ENCODE measurements at regions not wholly inside any gene's neighbourhood (a gene's known extent, or its start where the extent isn't known, plus 50 kb on each side); places are given as distances from the start of the nearest gene placed in this dataset.

GRCh38 chr6:44036699-44037101, 90.6 kb downstream of the MRPL14 start:
- Mint-ChIP-seq H3K4me3 (no peak overlapping the region), H3K36me3 (ENCODE audit: low read depth) (no peaks in the 10 kb centered on the region), H3K27ac (no peak overlapping the region), H3K4me1 (ENCODE audit: low read depth) (peaks cover 3% of the 10 kb centered on the region), H3K27me3 (ENCODE audit: low read depth) (peaks cover 5% of the 10 kb centered on the region), H3K9me3 (no peaks in the 10 kb centered on the region)
- no peak for DNase-seq (ENCODE audit: low spot score)

- H3K27me3 Mint-ChIP-seq (ENCODE audit: low read depth) = peaks cover 7% of the 10 kb centered on the region
- no peak overlapping the region for H3K4me3 Mint-ChIP-seq
- DNase-seq (ENCODE audit: low spot score) = no peak
- H3K4me1 Mint-ChIP-seq (ENCODE audit: low read depth) = peaks cover 2% of the 10 kb centered on the region
- H3K9me3 Mint-ChIP-seq = no peaks in the 10 kb centered on the region
- no peak overlapping the region for H3K27ac Mint-ChIP-seq
- H3K36me3 Mint-ChIP-seq (ENCODE audit: low read depth) = no peaks in the 10 kb centered on the region
These were observed 91.1 kb downstream of the MRPL14 start for GRCh38 chr6:44036196-44036595.

GRCh38 chr6:44035621-44036020, 91.6 kb downstream of the MRPL14 start:
- Mint-ChIP-seq H3K4me3 (no peak overlapping the region), H3K27ac (no peak overlapping the region), H3K27me3 (ENCODE audit: low read depth) (peaks cover 9% of the 10 kb centered on the region), H3K36me3 (ENCODE audit: low read depth) (no peaks in the 10 kb centered on the region), H3K4me1 (ENCODE audit: low read depth) (peaks cover 2% of the 10 kb centered on the region), H3K9me3 (no peaks in the 10 kb centered on the region)
- no peak for DNase-seq (ENCODE audit: low spot score)

- Mint-ChIP-seq H3K4me3 (no peak overlapping the region), H3K9me3 (no peaks in the 10 kb centered on the region), H3K4me1 (ENCODE audit: low read depth) (peaks cover 2% of the 10 kb centered on the region), H3K27me3 (ENCODE audit: low read depth) (peaks cover 12% of the 10 kb centered on the region), H3K27ac (no peak overlapping the region), H3K36me3 (ENCODE audit: low read depth) (no peaks in the 10 kb centered on the region)
- DNase-seq (ENCODE audit: low spot score) = no peak
These were observed 92.3 kb downstream of the MRPL14 start for GRCh38 chr6:44034931-44035345.

GRCh38 chr6:44034391-44034861, 92.8 kb downstream of the MRPL14 start:
- DNase-seq (ENCODE audit: low spot score) = no peak
- H3K4me3 Mint-ChIP-seq = no peak overlapping the region
- H3K4me1 Mint-ChIP-seq (ENCODE audit: low read depth) = peaks cover 2% of the 10 kb centered on the region
- H3K27me3 Mint-ChIP-seq (ENCODE audit: low read depth) = peaks cover 12% of the 10 kb centered on the region
- no peaks in the 10 kb centered on the region for H3K36me3 Mint-ChIP-seq (ENCODE audit: low read depth)
- no peak overlapping the region for H3K27ac Mint-ChIP-seq
- H3K9me3 Mint-ChIP-seq = no peaks in the 10 kb centered on the region

- no peak for DNase-seq (ENCODE audit: low spot score)
- H3K4me3 Mint-ChIP-seq = no peak overlapping the region
- peaks cover 2% of the 10 kb centered on the region for H3K4me1 Mint-ChIP-seq (ENCODE audit: low read depth)
- H3K27me3 Mint-ChIP-seq (ENCODE audit: low read depth) = peaks cover 25% of the 10 kb centered on the region
- no peak overlapping the region for H3K27ac Mint-ChIP-seq
- H3K9me3 Mint-ChIP-seq = no peaks in the 10 kb centered on the region
- no peaks in the 10 kb centered on the region for H3K36me3 Mint-ChIP-seq (ENCODE audit: low read depth)
These were observed 96.3 kb downstream of the MRPL14 start for GRCh38 chr6:44030812-44031454.

- Mint-ChIP-seq H3K27me3 (ENCODE audit: low read depth) (peaks cover 22% of the 10 kb centered on the region), H3K9me3 (no peaks in the 10 kb centered on the region), H3K27ac (no peak overlapping the region), H3K36me3 (ENCODE audit: low read depth) (no peaks in the 10 kb centered on the region), H3K4me3 (no peak overlapping the region), H3K4me1 (ENCODE audit: low read depth) (no peaks in the 10 kb centered on the region)
- no peak for DNase-seq (ENCODE audit: low spot score)
These were observed 97.6 kb downstream of the MRPL14 start for GRCh38 chr6:44029444-44030185.

GRCh38 chr6:44028789-44029310, 98.4 kb downstream of the MRPL14 start:
- Mint-ChIP-seq H3K36me3 (ENCODE audit: low read depth) (no peaks in the 10 kb centered on the region), H3K9me3 (no peaks in the 10 kb centered on the region), H3K27ac (no peak overlapping the region), H3K4me1 (ENCODE audit: low read depth) (no peaks in the 10 kb centered on the region), H3K4me3 (no peak overlapping the region), H3K27me3 (ENCODE audit: low read depth) (peaks cover 22% of the 10 kb centered on the region)
- no peak for DNase-seq (ENCODE audit: low spot score)

- Mint-ChIP-seq H3K36me3 (ENCODE audit: low read depth) (no peaks in the 10 kb centered on the region), H3K27me3 (ENCODE audit: low read depth) (peaks cover 18% of the 10 kb centered on the region), H3K9me3 (no peaks in the 10 kb centered on the region), H3K4me3 (no peak overlapping the region), H3K4me1 (ENCODE audit: low read depth) (no peaks in the 10 kb centered on the region), H3K27ac (no peak overlapping the region)
- no peak for DNase-seq (ENCODE audit: low spot score)
These were observed 102.0 kb downstream of the MRPL14 start for GRCh38 chr6:44025226-44025625.

GRCh38 chr6:44024574-44025219, 102.6 kb downstream of the MRPL14 start:
- DNase-seq (ENCODE audit: low spot score) = no peak

GRCh38 chr6:44023586-44024454, 103.4 kb downstream of the MRPL14 start:
- no peaks in the 10 kb centered on the region for H3K4me1 Mint-ChIP-seq (ENCODE audit: low read depth)
- H3K27me3 Mint-ChIP-seq (ENCODE audit: low read depth) = peaks cover 12% of the 10 kb centered on the region
- no peak overlapping the region for H3K4me3 Mint-ChIP-seq
- no peaks in the 10 kb centered on the region for H3K36me3 Mint-ChIP-seq (ENCODE audit: low read depth)
- H3K9me3 Mint-ChIP-seq = no peaks in the 10 kb centered on the region
- no peak for DNase-seq (ENCODE audit: low spot score)
- H3K27ac Mint-ChIP-seq = no peak overlapping the region

More at GRCh38 chr6:44024574-44025219, 102.6 kb downstream of the MRPL14 start:
- Mint-ChIP-seq H3K9me3 (no peaks in the 10 kb centered on the region), H3K4me1 (ENCODE audit: low read depth) (no peaks in the 10 kb centered on the region), H3K27ac (no peak overlapping the region), H3K36me3 (ENCODE audit: low read depth) (no peaks in the 10 kb centered on the region), H3K4me3 (no peak overlapping the region), H3K27me3 (ENCODE audit: low read depth) (peaks cover 16% of the 10 kb centered on the region)

GRCh38 chr6:44022671-44023352, 104.4 kb downstream of the MRPL14 start:
- Mint-ChIP-seq H3K27me3 (ENCODE audit: low read depth) (peaks cover 8% of the 10 kb centered on the region), H3K9me3 (no peaks in the 10 kb centered on the region), H3K4me3 (no peak overlapping the region), H3K4me1 (ENCODE audit: low read depth) (no peaks in the 10 kb centered on the region), H3K36me3 (ENCODE audit: low read depth) (no peaks in the 10 kb centered on the region), H3K27ac (no peak overlapping the region)
- DNase-seq (ENCODE audit: low spot score) = no peak

- H3K36me3 Mint-ChIP-seq (ENCODE audit: low read depth) = no peaks in the 10 kb centered on the region
- DNase-seq (ENCODE audit: low spot score) = no peak
- H3K9me3 Mint-ChIP-seq = no peaks in the 10 kb centered on the region
- no peak overlapping the region for H3K27ac Mint-ChIP-seq
- H3K4me3 Mint-ChIP-seq = no peak overlapping the region
- peaks cover 3% of the 10 kb centered on the region for H3K27me3 Mint-ChIP-seq (ENCODE audit: low read depth)
- H3K4me1 Mint-ChIP-seq (ENCODE audit: low read depth) = no peaks in the 10 kb centered on the region
These were observed 105.0 kb downstream of the MRPL14 start for GRCh38 chr6:44022296-44022661.
